WTC11 (cell line): ENCODE measurements at regions not wholly inside any gene's neighbourhood (a gene's known extent, or its start where the extent isn't known, plus 50 kb on each side); places are given as distances from the start of the nearest gene placed in this dataset.

ENCODE experiments used
- ATAC-seq: fragments of 200-7000 bp; cut with Tn5 transposase; 2 replicates; pipeline ENCODE4 v1.10.0; 2021; ENCODE audit warnings: mild to moderate bottlenecking, moderate library complexity
- CTCF ChIA-PET: fragments of 300-600 bp; sonication (Branson Sonifier 250); formaldehyde crosslinking; loops from one replicate; lab custom pipeline; 2021; ENCODE audit warnings: antibody characterized with exemption; lab: Charles Lee
- POLR2A ChIA-PET: fragments of 350-600 bp; sonication (Branson Sonifier 250); formaldehyde crosslinking; loops from one replicate; lab custom pipeline; 2021; ENCODE audit warnings: antibody characterized with exemption; lab: Charles Lee
- DNase-seq: peaks from one replicate; pipeline ENCODE4 v3.0.0; 2021; ENCODE audit warnings: low spot score
- H3K27ac Mint-ChIP-seq: 2 replicates; pipeline ENCODE4 v1.8.0; 2021; ENCODE audit warnings: mixed read lengths
- H3K27me3 Mint-ChIP-seq: 2 replicates; pipeline ENCODE4 v1.8.0; 2021; ENCODE audit warnings: low read depth, mild to moderate bottlenecking, moderate library complexity, mixed read lengths
- H3K36me3 Mint-ChIP-seq: 2 replicates; pipeline ENCODE4 v1.8.0; 2021; ENCODE audit warnings: mixed read lengths
- H3K4me1 Mint-ChIP-seq: 2 replicates; pipeline ENCODE4 v1.8.0; 2022; ENCODE audit warnings: mixed read lengths
- H3K4me3 Mint-ChIP-seq: 2 replicates; pipeline ENCODE4 v1.8.0; 2021; ENCODE audit warnings: mild to moderate bottlenecking, moderate library complexity, mixed read lengths
- H3K9me3 Mint-ChIP-seq: 2 replicates; pipeline ENCODE4 v1.8.0; 2021; ENCODE audit warnings: mixed read lengths
- ATF1 ChIP-seq: sonication (generic); formaldehyde crosslinking; IDR thresholded peaks from 2 replicates; pipeline ENCODE4 v1.8.1; 2023; ENCODE audit warnings: mild to moderate bottlenecking, moderate library complexity, missing genetic modification reagents
- ATF6 ChIP-seq: sonication (generic); formaldehyde crosslinking; IDR thresholded peaks from 2 replicates; pipeline ENCODE4 v1.8.1; 2023; ENCODE audit warnings: mild to moderate bottlenecking, missing genetic modification reagents
- E2F4 ChIP-seq: sonication (generic); formaldehyde crosslinking; IDR thresholded peaks from 2 replicates; pipeline ENCODE4 v1.8.1; 2022; ENCODE audit warnings: low read depth, mild to moderate bottlenecking, moderate library complexity, missing genetic modification reagents, borderline replicate concordance
- ERG ChIP-seq: fragments of 250-450 bp; sonication (Bioruptor Pico); IDR thresholded peaks from 2 replicates; pipeline ENCODE4 v1.8.0; 2021; ENCODE audit warnings: mild to moderate bottlenecking
- ETV6 ChIP-seq: sonication (generic); formaldehyde crosslinking; IDR thresholded peaks from 2 replicates; pipeline ENCODE4 v1.8.1; 2022; ENCODE audit warnings: mild to moderate bottlenecking, missing genetic modification reagents
- FOXP4 ChIP-seq: sonication (generic); formaldehyde crosslinking; IDR thresholded peaks from 2 replicates; pipeline ENCODE4 v1.8.0; 2022; ENCODE audit warnings: mild to moderate bottlenecking, missing genetic modification reagents
- GTF2I ChIP-seq: fragments of 250-450 bp; sonication (Bioruptor Pico); conservative IDR thresholded peaks from 2 replicates; pipeline ENCODE4 v1.4.0; 2021; ENCODE audit warnings: mild to moderate bottlenecking
- IRF2 ChIP-seq: sonication (generic); formaldehyde crosslinking; IDR thresholded peaks from 2 replicates; pipeline ENCODE4 v1.8.0; 2022; ENCODE audit warnings: low read depth, missing genetic modification reagents, borderline replicate concordance
- KAT7 ChIP-seq: sonication (generic); formaldehyde crosslinking; IDR thresholded peaks from 2 replicates; pipeline ENCODE4 v1.8.1; 2023; ENCODE audit warnings: missing genetic modification reagents, mild to moderate bottlenecking, borderline replicate concordance
- OVOL2 ChIP-seq: fragments of 250-450 bp; sonication (Bioruptor Pico); IDR thresholded peaks from 2 replicates; pipeline ENCODE4 v1.9.0; 2021; ENCODE audit warnings: mild to moderate bottlenecking, borderline replicate concordance
- PRRX2 ChIP-seq: fragments of 250-450 bp; sonication (Bioruptor Pico); IDR thresholded peaks from 2 replicates; pipeline ENCODE4 v1.8.0; 2021; ENCODE audit warnings: mild to moderate bottlenecking
- ZNF219 ChIP-seq: sonication (generic); formaldehyde crosslinking; IDR thresholded peaks from 2 replicates; pipeline ENCODE4 v1.8.0; 2023; ENCODE audit warnings: missing genetic modification reagents, mild to moderate bottlenecking, borderline replicate concordance
- ZNF263 ChIP-seq: sonication (generic); formaldehyde crosslinking; IDR thresholded peaks from 2 replicates; pipeline ENCODE4 v1.8.1; 2022; ENCODE audit warnings: low read depth, mild to moderate bottlenecking, moderate library complexity, missing genetic modification reagents
- ZNF396 ChIP-seq: fragments of 250-450 bp; sonication (Bioruptor Pico); IDR thresholded peaks from 2 replicates; pipeline ENCODE4 v1.8.0; 2021; ENCODE audit warnings: mild to moderate bottlenecking, moderate library complexity, borderline replicate concordance
- ZSCAN18 ChIP-seq: fragments of 250-450 bp; sonication (Bioruptor Pico); IDR thresholded peaks from 2 replicates; pipeline ENCODE4 v2.1.2; 2022; ENCODE audit warnings: mild to moderate bottlenecking, moderate library complexity
- TF ChIP-seq, protein P1 (sequence below): sonication (generic); formaldehyde crosslinking; IDR thresholded peaks from 2 replicates; pipeline ENCODE4 v1.8.1; 2023; ENCODE audit warnings: mild to moderate bottlenecking, missing genetic modification reagents, moderate library complexity
- TF ChIP-seq, protein P2 (sequence below): sonication (generic); formaldehyde crosslinking; conservative IDR thresholded peaks from 2 replicates; pipeline ENCODE4 v1.8.1; 2022; ENCODE audit warnings: mild to moderate bottlenecking, missing genetic modification reagents
- TF ChIP-seq, protein P3 (sequence below): sonication (generic); formaldehyde crosslinking; IDR thresholded peaks from 2 replicates; pipeline ENCODE4 v1.8.0; 2023; ENCODE audit warnings: missing genetic modification reagents

- ATAC-seq (peak; percentile 46), DNase-seq (no peak)
- H3K36me3 Mint-ChIP-seq, result no peaks in the 10 kb centered on the region
- no peaks in the 10 kb centered on the region for H3K27me3 Mint-ChIP-seq
- POLR2A ChIA-PET, result no interaction called here
- H3K4me1 Mint-ChIP-seq, result peaks cover 15% of the 10 kb centered on the region
- H3K4me3 Mint-ChIP-seq, result no peak overlapping the region
- no peak overlapping the region for H3K27ac Mint-ChIP-seq
- H3K9me3 Mint-ChIP-seq, result peaks cover 9% of the 10 kb centered on the region
- CTCF ChIA-PET, result no interaction called here
- TF ChIP-seq FOXP4 (CRISPR knock-in tag) (no peak), IRF2 (CRISPR knock-in tag) (no peak), ZSCAN18 (no peak), ZNF263 (CRISPR knock-in tag) (no peak), E2F4 (no peak), PRRX2 (CRISPR knock-in tag) (no peak), ATF6 (CRISPR knock-in tag) (no peak), ATF1 (CRISPR knock-in tag) (no peak), OVOL2 (CRISPR knock-in tag) (no peak), ETV6 (CRISPR knock-in tag) (no peak), KAT7 (CRISPR knock-in tag) (no peak), GTF2I (CRISPR knock-in tag) (no peak), ERG (CRISPR knock-in tag) (no peak), ZNF219 (CRISPR knock-in tag) (no peak), ZNF396 (CRISPR knock-in tag) (no peak)
- TF ChIP-seq, protein P1, sequence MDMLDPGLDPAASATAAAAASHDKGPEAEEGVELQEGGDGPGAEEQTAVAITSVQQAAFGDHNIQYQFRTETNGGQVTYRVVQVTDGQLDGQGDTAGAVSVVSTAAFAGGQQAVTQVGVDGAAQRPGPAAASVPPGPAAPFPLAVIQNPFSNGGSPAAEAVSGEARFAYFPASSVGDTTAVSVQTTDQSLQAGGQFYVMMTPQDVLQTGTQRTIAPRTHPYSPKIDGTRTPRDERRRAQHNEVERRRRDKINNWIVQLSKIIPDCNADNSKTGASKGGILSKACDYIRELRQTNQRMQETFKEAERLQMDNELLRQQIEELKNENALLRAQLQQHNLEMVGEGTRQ (CRISPR knock-in tag), result no peak
- TF ChIP-seq, protein P2, sequence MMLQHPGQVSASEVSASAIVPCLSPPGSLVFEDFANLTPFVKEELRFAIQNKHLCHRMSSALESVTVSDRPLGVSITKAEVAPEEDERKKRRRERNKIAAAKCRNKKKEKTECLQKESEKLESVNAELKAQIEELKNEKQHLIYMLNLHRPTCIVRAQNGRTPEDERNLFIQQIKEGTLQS (CRISPR knock-in tag), result no peak
- TF ChIP-seq, protein P3, sequence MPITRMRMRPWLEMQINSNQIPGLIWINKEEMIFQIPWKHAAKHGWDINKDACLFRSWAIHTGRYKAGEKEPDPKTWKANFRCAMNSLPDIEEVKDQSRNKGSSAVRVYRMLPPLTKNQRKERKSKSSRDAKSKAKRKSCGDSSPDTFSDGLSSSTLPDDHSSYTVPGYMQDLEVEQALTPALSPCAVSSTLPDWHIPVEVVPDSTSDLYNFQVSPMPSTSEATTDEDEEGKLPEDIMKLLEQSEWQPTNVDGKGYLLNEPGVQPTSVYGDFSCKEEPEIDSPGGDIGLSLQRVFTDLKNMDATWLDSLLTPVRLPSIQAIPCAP (CRISPR knock-in tag), result no peak
These were observed 318.5 kb upstream of the RUNX1 start for GRCh38 chr21:35367553-35367952.
